ENCODE measurements at regions not wholly inside any gene's neighbourhood (a gene's known extent, or its start where the extent isn't known, plus 50 kb on each side); places are given as distances from the start of the nearest gene placed in this dataset.

DNA sequence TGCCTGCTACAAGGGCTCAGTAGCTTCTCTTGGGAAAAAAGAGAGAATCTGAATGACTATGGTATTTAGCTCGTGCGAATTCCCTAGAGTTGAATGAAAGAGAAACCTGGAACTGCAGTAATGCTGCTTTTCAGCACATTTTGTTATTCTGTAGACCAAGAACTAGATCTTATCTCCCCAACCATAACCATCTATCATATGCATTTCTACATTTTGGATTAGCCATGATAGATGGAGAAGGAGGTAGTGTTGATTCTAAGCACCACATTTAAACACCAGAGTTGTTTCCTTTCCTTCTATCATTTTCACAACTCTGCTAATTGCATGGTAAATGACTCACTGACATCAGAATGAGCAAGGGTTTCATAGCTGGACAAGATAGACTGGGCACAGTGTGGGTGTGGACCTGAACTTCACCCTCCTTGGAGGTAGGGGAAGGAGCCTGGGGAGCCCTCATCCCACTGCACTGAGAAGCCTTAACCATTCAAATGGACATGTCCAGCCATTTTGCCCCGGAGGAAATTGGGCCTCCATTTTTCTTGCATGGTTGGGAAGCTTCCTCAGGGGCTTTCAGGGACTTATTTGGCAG lies 55.3 kb upstream of the BMPER start:
- no peak for ATAC-seq

DNA sequence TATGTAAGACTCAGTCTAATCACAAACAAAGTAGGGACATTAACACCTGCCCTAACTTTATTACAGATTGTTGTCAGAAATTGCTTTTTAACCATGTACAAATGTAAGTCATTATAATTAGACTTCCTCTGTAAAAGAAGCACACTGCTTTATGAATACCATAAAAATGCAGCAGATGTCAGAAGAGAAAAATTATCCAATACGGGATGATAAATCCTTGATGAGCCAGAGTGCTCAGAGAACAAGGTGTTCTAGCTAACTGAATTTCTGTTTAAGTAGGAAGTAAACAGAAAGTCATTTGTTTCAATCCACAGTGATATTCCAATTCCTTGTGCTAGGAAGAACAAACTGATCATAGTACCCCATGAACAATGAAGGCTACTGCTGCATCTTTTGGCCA lies 54.6 kb upstream of the BMPER start:
- Mint-ChIP-seq H3K36me3 (no peaks in the 10 kb centered on the region), H3K4me1 (no peaks in the 10 kb centered on the region), H3K27ac (no peak overlapping the region), H3K27me3 (peaks cover 0 to 58% (median 7%) of the 10 kb centered on the region in 5 donors), H3K4me3 (no peak overlapping the region), H3K9me3 (peaks cover 0 to 2% (median 0%) of the 10 kb centered on the region in 9 donors)
- no peak for DNase-seq
- POLR2A ChIA-PET: no interaction called here
- no peak for ATAC-seq

More for the DNA sequence above, 55.3 kb upstream of the BMPER start:
- no peak for DNase-seq
- peaks cover 0 to 2% (median 0%) of the 10 kb centered on the region in 9 donors for H3K9me3 Mint-ChIP-seq
- H3K4me3 Mint-ChIP-seq: no peak overlapping the region
- peaks cover 0 to 51% (median 6%) of the 10 kb centered on the region in 5 donors for H3K27me3 Mint-ChIP-seq
- POLR2A ChIA-PET: no interaction called here
- no peaks in the 10 kb centered on the region for H3K36me3 Mint-ChIP-seq
- H3K4me1 Mint-ChIP-seq: no peaks in the 10 kb centered on the region
- H3K27ac Mint-ChIP-seq: no peak overlapping the region

DNA sequence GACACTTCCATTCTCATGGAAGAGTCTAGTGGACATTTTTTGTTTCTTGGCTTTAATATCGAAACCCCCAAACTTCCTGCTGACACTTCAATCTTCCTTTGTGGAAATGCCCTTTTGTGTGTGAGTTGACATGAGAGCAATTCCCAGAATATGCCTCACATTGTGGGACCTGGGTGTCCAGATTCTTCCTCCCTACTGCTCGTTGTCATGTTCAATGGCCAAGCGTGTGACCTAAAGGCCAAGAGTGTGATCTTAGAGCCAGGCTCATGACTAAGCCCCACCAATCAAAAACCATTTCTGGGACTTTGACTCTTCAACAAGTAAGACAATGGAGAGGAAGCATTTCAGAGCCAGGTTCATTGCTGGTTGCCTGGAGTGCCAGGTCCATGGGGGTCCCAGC lies 52.5 kb upstream of the BMPER start:
- POLR2A ChIA-PET: no interaction called here
- H3K4me3 Mint-ChIP-seq: no peak overlapping the region
- no peak for ATAC-seq
- H3K36me3 Mint-ChIP-seq: no peaks in the 10 kb centered on the region
- H3K4me1 Mint-ChIP-seq: no peaks in the 10 kb centered on the region
- no peak overlapping the region for H3K27ac Mint-ChIP-seq
- peaks cover under 1 to 61% (median 10%) of the 10 kb centered on the region in 5 donors for H3K27me3 Mint-ChIP-seq
- peaks cover 0 to 2% (median 0%) of the 10 kb centered on the region in 9 donors for H3K9me3 Mint-ChIP-seq
- no peak for DNase-seq

DNA sequence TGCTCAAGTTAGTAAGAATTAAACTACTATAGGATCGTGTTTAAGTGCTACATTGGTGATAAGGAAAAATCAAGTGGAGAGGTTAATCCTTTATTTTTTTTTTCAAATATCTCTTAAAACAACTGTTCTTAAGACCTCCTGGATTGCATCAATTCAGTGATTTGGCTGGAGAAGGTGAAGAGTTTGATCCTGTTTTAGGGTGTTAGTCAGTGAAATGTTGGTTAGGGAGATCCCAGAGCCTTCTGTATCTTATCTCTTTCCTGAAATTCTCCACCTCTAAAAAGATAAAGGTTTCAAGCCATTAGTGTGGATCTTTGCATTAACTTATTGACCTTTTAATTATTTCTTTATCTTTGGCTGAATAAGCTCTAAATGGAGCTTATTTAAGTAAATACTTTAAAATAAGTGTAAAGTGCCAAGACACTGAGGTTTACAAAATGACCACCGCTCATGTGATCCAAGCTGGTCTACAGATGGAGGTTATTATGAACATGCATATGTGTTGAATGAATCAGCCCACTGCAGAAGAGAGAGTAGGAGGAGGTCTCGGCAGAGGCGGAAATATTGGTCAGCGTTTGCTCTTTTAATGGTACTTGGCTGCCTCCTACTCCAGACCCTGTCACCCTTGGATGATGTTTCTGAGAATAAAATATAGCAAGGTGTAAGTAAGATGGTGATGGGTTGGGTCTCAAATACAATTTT lies 51.8 kb upstream of the BMPER start:
- H3K27me3 Mint-ChIP-seq: peaks cover 2 to 65% (median 12%) of the 10 kb centered on the region in 5 donors
- no peaks in the 10 kb centered on the region for H3K36me3 Mint-ChIP-seq
- ATAC-seq: no peak
- POLR2A ChIA-PET: no interaction called here
- no peak overlapping the region for H3K4me3 Mint-ChIP-seq
- no peaks in the 10 kb centered on the region for H3K4me1 Mint-ChIP-seq
- DNase-seq: no peak
- no peak overlapping the region for H3K27ac Mint-ChIP-seq
- peaks cover 0 to 2% (median 0%) of the 10 kb centered on the region in 9 donors for H3K9me3 Mint-ChIP-seq

DNA sequence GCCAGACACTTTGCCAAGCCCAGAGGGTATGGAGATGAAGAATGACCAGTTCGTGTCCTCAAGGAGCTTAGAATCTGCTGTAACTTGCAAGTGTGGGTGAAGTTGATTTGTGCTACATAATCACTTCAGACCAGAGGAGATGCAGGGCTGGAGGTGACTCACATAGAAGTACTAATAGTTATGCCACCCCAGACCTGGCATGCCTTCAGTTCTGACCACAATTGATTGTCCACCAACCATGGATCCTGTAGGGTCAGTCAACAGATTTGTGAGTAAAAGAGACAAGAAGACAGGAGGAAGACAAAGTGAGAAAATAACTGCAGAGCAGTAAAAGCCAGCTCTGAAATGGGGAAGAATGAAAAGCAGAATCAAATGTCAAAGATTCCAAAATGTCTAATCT lies 51.2 kb upstream of the BMPER start:
- H3K36me3 Mint-ChIP-seq: no peaks in the 10 kb centered on the region
- no peak for DNase-seq

DNA sequence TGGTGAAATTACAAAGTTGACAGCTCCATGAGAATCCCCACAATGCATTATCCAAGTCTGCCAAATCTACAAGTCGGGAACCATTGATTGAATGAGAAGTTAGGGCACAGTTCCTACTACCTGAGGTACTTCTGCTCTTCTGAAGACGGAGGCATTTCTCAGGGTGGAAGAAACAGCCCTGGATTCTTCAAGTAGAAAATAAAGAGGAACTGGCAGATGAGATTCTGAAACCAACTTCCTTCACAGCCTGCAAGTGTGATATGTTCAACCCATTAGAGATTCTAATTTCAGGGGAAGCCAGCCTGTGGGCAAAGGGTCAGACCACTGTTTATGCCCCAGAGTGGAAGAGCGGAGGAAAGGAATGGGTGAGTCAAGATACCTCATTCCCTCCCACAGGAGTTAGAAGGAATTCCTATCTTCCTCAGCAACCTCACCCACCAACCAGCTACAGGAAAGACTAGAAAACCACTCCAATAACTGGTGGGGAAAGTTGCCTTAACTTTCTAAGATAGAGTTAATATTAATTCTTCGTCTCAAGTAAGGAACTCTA lies 50.5 kb upstream of the BMPER start:
- no peak for ATAC-seq
- no peak for DNase-seq
- H3K36me3 Mint-ChIP-seq: no peaks in the 10 kb centered on the region
- peaks cover 0 to 2% (median 0%) of the 10 kb centered on the region in 9 donors for H3K9me3 Mint-ChIP-seq
- H3K4me3 Mint-ChIP-seq: no peak overlapping the region
- H3K27ac Mint-ChIP-seq: no peak overlapping the region
- H3K27me3 Mint-ChIP-seq: peaks cover 5 to 62% (median 10%) of the 10 kb centered on the region in 5 donors
- no peaks in the 10 kb centered on the region for H3K4me1 Mint-ChIP-seq
- POLR2A ChIA-PET: no interaction called here

More for the DNA sequence above, 51.2 kb upstream of the BMPER start:
- H3K4me3 Mint-ChIP-seq: no peak overlapping the region
- H3K27me3 Mint-ChIP-seq: peaks cover 5 to 65% (median 10%) of the 10 kb centered on the region in 5 donors
- POLR2A ChIA-PET: no interaction called here
- ATAC-seq: no peak
- H3K4me1 Mint-ChIP-seq: no peaks in the 10 kb centered on the region
- H3K9me3 Mint-ChIP-seq: peaks cover 0 to 2% (median 0%) of the 10 kb centered on the region in 9 donors
- no peak overlapping the region for H3K27ac Mint-ChIP-seq
